H9 (cell line): ENCODE measurements at regions not wholly inside any gene's neighbourhood (a gene's known extent, or its start where the extent isn't known, plus 50 kb on each side); places are given as distances from the start of the nearest gene placed in this dataset.

Source experiments
- DNase-seq: peaks from one replicate; pipeline ENCODE4 v3.0.0-alpha.2; 2017
- H2AFZ ChIP-seq: one replicate; pipeline ENCODE4 v1.6.1; 2013; ENCODE audit warnings: mild to moderate bottlenecking, low read length, control low read depth, moderate library complexity
- H2AK5ac ChIP-seq: 2 replicates; pipeline ENCODE4 v1.6.1; 2013; ENCODE audit warnings: low read length, control low read depth, mixed read lengths; ENCODE audit not compliant: insufficient read length
- H2BK120ac ChIP-seq: one replicate; pipeline ENCODE4 v1.6.1; 2013; ENCODE audit warnings: low read depth, mild to moderate bottlenecking, low read length, control low read depth, inconsistent platforms; ENCODE audit not compliant: poor library complexity, severe bottlenecking
- H2BK12ac ChIP-seq: 2 replicates; pipeline ENCODE4 v1.6.1; 2013; ENCODE audit warnings: low read length, control low read depth, mixed read lengths, low read depth; ENCODE audit not compliant: insufficient read length
- H2BK15ac ChIP-seq: 2 replicates; pipeline ENCODE4 v1.6.1; 2013; ENCODE audit warnings: low read depth, low read length, control low read depth
- H2BK20ac ChIP-seq: one replicate; pipeline ENCODE4 v1.6.1; 2013; ENCODE audit warnings: low read depth, mild to moderate bottlenecking, low read length, control low read depth, inconsistent platforms; ENCODE audit not compliant: poor library complexity, severe bottlenecking
- H2BK5ac ChIP-seq: 2 replicates; pipeline ENCODE4 v1.6.1; 2013; ENCODE audit warnings: low read length, control low read depth, mixed read lengths; ENCODE audit not compliant: insufficient read length
- H3K14ac ChIP-seq: 2 replicates; pipeline ENCODE4 v1.6.1; 2013; ENCODE audit warnings: low read length, control low read depth; ENCODE audit not compliant: insufficient read depth
- H3K18ac ChIP-seq: 2 replicates; pipeline ENCODE4 v1.6.1; 2013; ENCODE audit warnings: low read depth, mild to moderate bottlenecking, mixed read lengths, low read length, control low read depth; ENCODE audit not compliant: insufficient read length
- H3K23ac ChIP-seq: 2 replicates; pipeline ENCODE4 v1.6.1; 2013; ENCODE audit warnings: low read length, control low read depth, mixed read lengths, low read depth; ENCODE audit not compliant: insufficient read length
- H3K23me2 ChIP-seq: 2 replicates; pipeline ENCODE4 v1.6.1; 2013; ENCODE audit warnings: low read depth, mild to moderate bottlenecking, mixed read lengths, low read length, control low read depth; ENCODE audit not compliant: insufficient read length, poor library complexity, severe bottlenecking
- H3K27ac ChIP-seq: 2 replicates; pipeline ENCODE4 v1.5.1; 2013; ENCODE audit warnings: low read length, control low read depth, mixed read lengths, low read depth; ENCODE audit not compliant: insufficient read length
- H3K27me3 ChIP-seq: 2 replicates; pipeline ENCODE4 v1.6.1; 2013; ENCODE audit warnings: low read length, control low read depth, inconsistent platforms; ENCODE audit not compliant: insufficient read depth
- H3K4ac ChIP-seq: 2 replicates; pipeline ENCODE4 v1.6.1; 2013; ENCODE audit warnings: low read depth, mild to moderate bottlenecking, control low read depth, inconsistent platforms, low read length, moderate library complexity
- H3K4me1 ChIP-seq: 2 replicates; pipeline ENCODE4 v1.6.1; 2013; ENCODE audit warnings: low read length, control low read depth, inconsistent platforms; ENCODE audit not compliant: insufficient read depth
- H3K4me2 ChIP-seq: 2 replicates; pipeline ENCODE4 v1.6.1; 2013; ENCODE audit warnings: low read length, control low read depth, mixed read lengths; ENCODE audit not compliant: insufficient read length, insufficient read depth
- H3K56ac ChIP-seq: 2 replicates; pipeline ENCODE4 v1.6.1; 2013; ENCODE audit warnings: low read depth, mild to moderate bottlenecking, mixed read lengths, low read length, control low read depth; ENCODE audit not compliant: insufficient read length
- H3K79me1 ChIP-seq: 2 replicates; pipeline ENCODE4 v1.6.1; 2013; ENCODE audit warnings: low read depth, mild to moderate bottlenecking, moderate library complexity, low read length, control low read depth, inconsistent platforms; ENCODE audit not compliant: insufficient read depth, poor library complexity, severe bottlenecking
- H3K79me2 ChIP-seq: 2 replicates; pipeline ENCODE4 v1.6.1; 2013; ENCODE audit warnings: low read length, control low read depth, inconsistent platforms; ENCODE audit not compliant: insufficient read depth
- H3K9ac ChIP-seq: 2 replicates; pipeline ENCODE4 v1.6.1; 2013; ENCODE audit warnings: low read length, control low read depth, mixed read lengths; ENCODE audit not compliant: insufficient read length; ENCODE audit errors: extremely low read depth
- H3K9me3 ChIP-seq: one replicate; pipeline ENCODE4 v1.6.1; 2013; ENCODE audit warnings: low read depth, low read length, inconsistent platforms; ENCODE audit not compliant: control insufficient read depth
- H3T11ph ChIP-seq: one replicate; pipeline ENCODE4 v1.6.1; 2013; ENCODE audit warnings: mild to moderate bottlenecking, low read length, control low read depth, inconsistent platforms
- H4K20me1 ChIP-seq: one replicate; pipeline ENCODE4 v1.6.1; 2013; ENCODE audit not compliant: control insufficient read depth, insufficient read length, insufficient read depth
- H4K5ac ChIP-seq: 2 replicates; pipeline ENCODE4 v1.6.1; 2013; ENCODE audit warnings: low read depth, mild to moderate bottlenecking, mixed read lengths, low read length, control low read depth; ENCODE audit not compliant: insufficient read length
- H4K8ac ChIP-seq: replicated peaks from 2 replicates; pipeline ENCODE4 v1.6.1; 2013; ENCODE audit warnings: low read length, control low read depth, mixed read lengths, low read depth; ENCODE audit not compliant: insufficient read length
- H4K91ac ChIP-seq: 2 replicates; pipeline ENCODE4 v1.6.1; 2013; ENCODE audit warnings: low read depth, mild to moderate bottlenecking, moderate library complexity, mixed read lengths, low read length, control low read depth; ENCODE audit not compliant: insufficient read length
- H3K27ac Mint-ChIP-seq, 3 experiments: 2 replicates in 2 of 3; 3 replicates in 1 of 3; pipeline ENCODE4 v1.8.0; 2020 to 2021; ENCODE audit warnings: mixed read lengths in 3 of 3, mild to moderate bottlenecking in 1 of 3, moderate library complexity in 1 of 3
- H3K27me3 Mint-ChIP-seq: 2 replicates; pipeline ENCODE4 v1.8.0; 2021; ENCODE audit warnings: low read depth, mild to moderate bottlenecking, moderate library complexity, mixed read lengths
- H3K36me3 Mint-ChIP-seq, 3 experiments: 2 replicates in 2 of 3; 3 replicates in 1 of 3; pipeline ENCODE4 v1.8.0; 2020 to 2021; ENCODE audit warnings: low read depth in 3 of 3, mixed read lengths in 3 of 3; ENCODE audit not compliant: insufficient read depth in 1 of 3
- H3K4me1 Mint-ChIP-seq, 2 experiments: 2 replicates each; pipeline ENCODE4 v1.8.0; 2020; ENCODE audit warnings: mixed read lengths in 2 of 2
- H3K4me3 Mint-ChIP-seq, 2 experiments: 2 replicates in 1 of 2; 3 replicates in 1 of 2; pipeline ENCODE4 v1.8.0; 2020 to 2021; ENCODE audit warnings: mild to moderate bottlenecking in 2 of 2, mixed read lengths in 2 of 2, moderate library complexity in 1 of 2
- H3K9me3 Mint-ChIP-seq, 2 experiments: 2 replicates in 1 of 2; 3 replicates in 1 of 2; pipeline ENCODE4 v1.8.0; 2020; ENCODE audit warnings: mild to moderate bottlenecking in 2 of 2, mixed read lengths in 2 of 2, moderate library complexity in 1 of 2
- CTCF ChIP-seq: fragments of 200-600 bp; sonication (generic); conservative IDR thresholded peaks from 3 replicates; pipeline ENCODE4 v1.8.0; 2021; ENCODE audit warnings: antibody characterized with exemption, mild to moderate bottlenecking
- WGBS: extraction: QIAGEN DNeasy Blood & Tissue Kit; methylation state at CpG from one replicate; pipeline ENCODE4 v1.1.7; 2013; ENCODE audit warnings: missing lambda C conversion rate, low lambda C conversion rate, mixed read lengths; ENCODE audit not compliant: insufficient read length; ENCODE audit errors: extremely low coverage; 5-methylcytosine and 5-hydroxymethylcytosine counted together

- Histone ChIP-seq H3K9me3 (no peaks in the 10 kb centered on the region), H2BK5ac (no peak overlapping the region), H3K14ac (no peak overlapping the region; the same call in 1 of the 2 replicates), H2BK20ac (no peak overlapping the region), H4K5ac (no peak overlapping the region), H3T11ph (no peak overlapping the region), H2AFZ (no peak overlapping the region), H4K20me1 (no peaks in the 10 kb centered on the region), H3K18ac (no peak overlapping the region), H3K4ac (no peak overlapping the region), H3K4me2 (no peak overlapping the region), H3K79me2 (no peaks in the 10 kb centered on the region), H3K27ac (no peak overlapping the region), H4K8ac (no peak overlapping the region), H2BK12ac (no peak overlapping the region), H3K79me1 (no peaks in the 10 kb centered on the region), H2BK15ac (no peak overlapping the region), H3K27me3 (no peaks in the 10 kb centered on the region), H3K56ac (no peak overlapping the region), H3K4me1 (no peaks in the 10 kb centered on the region), H3K23ac (no peak overlapping the region), H3K23me2 (no peaks in the 10 kb centered on the region), H4K91ac (no peak overlapping the region), H2AK5ac (no peak overlapping the region), H3K9ac (no peak overlapping the region), H2BK120ac (no peak overlapping the region)
- no peaks in the 10 kb centered on the region for H3K36me3 Mint-ChIP-seq
- TF ChIP-seq CTCF = no peak
- no peaks in the 10 kb centered on the region; a peak in 1 of 5 replicates for H3K9me3 Mint-ChIP-seq
- 0 out of 7 replicates have a peak overlapping the region, but pooled peaks of 1 of the 3 experiments have one; percentile 64 for H3K27ac Mint-ChIP-seq
- DNase-seq = no peak
- no peaks in the 10 kb centered on the region for H3K4me1 Mint-ChIP-seq
- H3K4me3 Mint-ChIP-seq = no peak overlapping the region
- no peaks in the 10 kb centered on the region for H3K27me3 Mint-ChIP-seq
- no CpG with 5 or more reads among the region's 5 CpGs for WGBS
Measured at GRCh38 chr20:24829649-24830370, 119.3 kb upstream of the CST7 start.
